Mesodermal cell (in vitro differentiated cells): ENCODE measurements at regions not wholly inside any gene's neighbourhood (a gene's known extent, or its start where the extent isn't known, plus 50 kb on each side); places are given as distances from the start of the nearest gene placed in this dataset.

ENCODE experiments used
- H3K27ac ChIP-seq: 2 replicates; pipeline ENCODE4 v1.7.0; 2013; ENCODE audit warnings: mild to moderate bottlenecking, low read depth, low read length, moderate library complexity; ENCODE audit not compliant: severe bottlenecking
- H3K36me3 ChIP-seq: 2 replicates; pipeline ENCODE4 v1.7.1; 2013; ENCODE audit warnings: mild to moderate bottlenecking, low read length, moderate library complexity; ENCODE audit not compliant: control insufficient read depth, insufficient read depth
- H3K4me1 ChIP-seq: one replicate; pipeline ENCODE4 v1.7.1; 2013; ENCODE audit warnings: mild to moderate bottlenecking, low read length; ENCODE audit not compliant: insufficient read depth, control insufficient read depth, poor library complexity, severe bottlenecking
- H3K4me3 ChIP-seq: 2 replicates; pipeline ENCODE4 v1.7.0; 2013; ENCODE audit warnings: low read length, control low read depth, mild to moderate bottlenecking; ENCODE audit not compliant: insufficient read depth, poor library complexity, severe bottlenecking; ENCODE audit errors: extremely low read depth
- H3K9me3 ChIP-seq: 2 replicates; pipeline ENCODE4 v1.7.1; 2013; ENCODE audit warnings: mild to moderate bottlenecking, low read length, moderate library complexity; ENCODE audit not compliant: control insufficient read depth
- WGBS, 2 experiments: methylation state at CpG; one replicate each; pipeline ENCODE4 v1.1.5; 2013; ENCODE audit warnings: missing lambda C conversion rate in 2 of 2; ENCODE audit not compliant: insufficient coverage in 2 of 2; 5-methylcytosine and 5-hydroxymethylcytosine counted together

- Histone ChIP-seq H3K4me1 (no peaks in the 10 kb centered on the region), H3K9me3 (peaks cover 7% of the 10 kb centered on the region), H3K27ac (peak overlapping the region; percentile 85), H3K36me3 (no peaks in the 10 kb centered on the region), H3K4me3 (no peak overlapping the region)
- 39 to 43% methylated on average over 35 to 46 of the region's 49 CpGs for WGBS, 2 experiments
Measured at GRCh38 chr9:87148331-87149104, 201.2 kb upstream of the GAS1 start.

GRCh38 chr9:87149799-87150198 lies 202.5 kb upstream of the GAS1 start:
- H3K4me1 ChIP-seq = no peaks in the 10 kb centered on the region
- H3K27ac ChIP-seq = no peak overlapping the region
- H3K9me3 ChIP-seq = peaks cover 7% of the 10 kb centered on the region
- no peak overlapping the region for H3K4me3 ChIP-seq
- WGBS, 2 experiments = 100% methylated on average over 1 of the region's 4 CpGs
- H3K36me3 ChIP-seq = no peaks in the 10 kb centered on the region

GRCh38 chr9:87152256-87152655 lies 204.9 kb upstream of the GAS1 start:
- Histone ChIP-seq H3K4me3 (no peak overlapping the region), H3K27ac (no peak overlapping the region), H3K36me3 (no peaks in the 10 kb centered on the region), H3K9me3 (peaks cover 7% of the 10 kb centered on the region), H3K4me1 (no peaks in the 10 kb centered on the region)
- 87 to 91% methylated on average over 5 of the region's 8 CpGs for WGBS, 2 experiments

GRCh38 chr9:87156247-87156646 lies 208.9 kb upstream of the GAS1 start:
- no peak overlapping the region for H3K27ac ChIP-seq
- H3K4me3 ChIP-seq = no peak overlapping the region
- no peaks in the 10 kb centered on the region for H3K4me1 ChIP-seq
- H3K9me3 ChIP-seq = no peaks in the 10 kb centered on the region
- WGBS, 2 experiments = no CpG with 5 or more reads among the region's 2 CpGs
- H3K36me3 ChIP-seq = no peaks in the 10 kb centered on the region

GRCh38 chr9:87157366-87158031 lies 210.2 kb upstream of the GAS1 start:
- Histone ChIP-seq H3K4me3 (no peak overlapping the region), H3K36me3 (no peaks in the 10 kb centered on the region), H3K4me1 (no peaks in the 10 kb centered on the region), H3K9me3 (no peaks in the 10 kb centered on the region), H3K27ac (no peak overlapping the region)
- 80 to 87% methylated on average over 8 to 10 of the region's 10 CpGs for WGBS, 2 experiments

GRCh38 chr9:87158765-87159164 lies 211.5 kb upstream of the GAS1 start:
- Histone ChIP-seq H3K36me3 (no peaks in the 10 kb centered on the region), H3K9me3 (no peaks in the 10 kb centered on the region), H3K4me3 (no peak overlapping the region), H3K4me1 (no peaks in the 10 kb centered on the region), H3K27ac (no peak overlapping the region)
- no CpG with 5 or more reads among the region's 2 CpGs for WGBS, 2 experiments

GRCh38 chr9:87160148-87161102 lies 213.1 kb upstream of the GAS1 start:
- H3K4me3 ChIP-seq = no peak overlapping the region
- no peak overlapping the region for H3K27ac ChIP-seq
- H3K4me1 ChIP-seq = no peaks in the 10 kb centered on the region
- no peaks in the 10 kb centered on the region for H3K9me3 ChIP-seq
- 86 to 91% methylated on average over 3 to 4 of the region's 8 CpGs for WGBS, 2 experiments
- no peaks in the 10 kb centered on the region for H3K36me3 ChIP-seq

- no peak overlapping the region for H3K4me3 ChIP-seq
- no peaks in the 10 kb centered on the region for H3K4me1 ChIP-seq
- H3K36me3 ChIP-seq = no peaks in the 10 kb centered on the region
- no peak overlapping the region for H3K27ac ChIP-seq
- 79 to 85% methylated on average over 5 of the region's 5 CpGs for WGBS, 2 experiments
- no peaks in the 10 kb centered on the region for H3K9me3 ChIP-seq
Measured at GRCh38 chr9:87167161-87167560, 219.9 kb upstream of the GAS1 start.

- H3K4me1 ChIP-seq = no peaks in the 10 kb centered on the region
- no peaks in the 10 kb centered on the region for H3K36me3 ChIP-seq
- 80% methylated on average over 1 of the region's 4 CpGs; no CpG with 5 or more reads in 1 of the 2 experiments for WGBS, 2 experiments
- H3K27ac ChIP-seq = no peak overlapping the region
- no peaks in the 10 kb centered on the region for H3K9me3 ChIP-seq
- no peak overlapping the region for H3K4me3 ChIP-seq
Measured at GRCh38 chr9:87167582-87167981, 220.3 kb upstream of the GAS1 start.

- Histone ChIP-seq H3K4me3 (no peak overlapping the region), H3K27ac (no peak overlapping the region), H3K4me1 (peaks cover 10% of the 10 kb centered on the region), H3K36me3 (no peaks in the 10 kb centered on the region), H3K9me3 (peaks cover 4% of the 10 kb centered on the region)
Measured at GRCh38 chr9:87178302-87178701, 231.0 kb upstream of the GAS1 start.
